Urothelium cell line (cell line): ENCODE measurements at regions not wholly inside any gene's neighbourhood (a gene's known extent, or its start where the extent isn't known, plus 50 kb on each side); places are given as distances from the start of the nearest gene placed in this dataset.

ENCODE experiments used
- DNase-seq: peaks from one replicate; pipeline ENCODE4 v3.0.0; 2011; ENCODE audit warnings: low spot score, mixed read lengths
- FAIRE-seq: peaks from 2 replicates; lab custom pipeline; 2011; peaks lifted over from hg19 to GRCh38; lab: Jason Lieb, UNC

- no peak for FAIRE-seq
- DNase-seq, result no peak
Measured at GRCh38 chr2:4539121-4539520, 835.7 kb downstream of the DCDC2C start.

GRCh38 chr2:4549666-4550210 lies 846.4 kb downstream of the DCDC2C start:
- DNase-seq (no peak), FAIRE-seq (no peak)

GRCh38 chr2:4551691-4552474 lies 848.5 kb downstream of the DCDC2C start:
- FAIRE-seq, result no peak
- DNase-seq, result no peak

GRCh38 chr2:4553241-4553640 lies 849.9 kb downstream of the DCDC2C start:
- no peak for FAIRE-seq
- no peak for DNase-seq

- no peak for FAIRE-seq
- DNase-seq, result peak; percentile 40
Measured at GRCh38 chr2:4556135-4556896, 852.9 kb downstream of the DCDC2C start.

- FAIRE-seq (no peak), DNase-seq (no peak)
Measured at GRCh38 chr2:4561196-4561595, 857.8 kb downstream of the DCDC2C start.

- DNase-seq (no peak), FAIRE-seq (no peak)
Measured at GRCh38 chr2:4576075-4576474, 872.7 kb downstream of the DCDC2C start.

- DNase-seq, result no peak
- no peak for FAIRE-seq
Measured at GRCh38 chr2:4579977-4580376, 876.6 kb downstream of the DCDC2C start.

GRCh38 chr2:4585057-4585635 lies 881.8 kb downstream of the DCDC2C start:
- DNase-seq (no peak), FAIRE-seq (no peak)

- FAIRE-seq (no peak), DNase-seq (no peak)
Measured at GRCh38 chr2:4588606-4589005, 885.2 kb downstream of the DCDC2C start.

GRCh38 chr2:4591261-4591660 lies 887.9 kb downstream of the DCDC2C start:
- DNase-seq (no peak), FAIRE-seq (no peak)

GRCh38 chr2:4597400-4597799 lies 894.0 kb downstream of the DCDC2C start:
- DNase-seq (no peak), FAIRE-seq (no peak)

GRCh38 chr2:4604767-4605166 lies 901.4 kb downstream of the DCDC2C start:
- DNase-seq (no peak), FAIRE-seq (no peak)

GRCh38 chr2:4618141-4618540 lies 914.8 kb downstream of the DCDC2C start:
- no peak for DNase-seq
- no peak for FAIRE-seq

- no peak for FAIRE-seq
- peak; percentile 4 for DNase-seq
Measured at GRCh38 chr2:4618630-4619228, 915.4 kb downstream of the DCDC2C start.

- FAIRE-seq (no peak), DNase-seq (no peak)
Measured at GRCh38 chr2:4628998-4629501, 925.7 kb downstream of the DCDC2C start.

GRCh38 chr2:4635289-4635688 lies 931.9 kb downstream of the DCDC2C start:
- DNase-seq (no peak), FAIRE-seq (no peak)

GRCh38 chr2:4653991-4654390 lies 950.6 kb downstream of the DCDC2C start:
- no peak for DNase-seq
- FAIRE-seq, result no peak

GRCh38 chr2:4656326-4656725 lies 953.0 kb downstream of the DCDC2C start:
- DNase-seq, result no peak
- FAIRE-seq, result no peak

- FAIRE-seq, result no peak
- peak; percentile 25 for DNase-seq
Measured at GRCh38 chr2:4662161-4662779, 958.9 kb downstream of the DCDC2C start.

- DNase-seq (no peak), FAIRE-seq (no peak)
Measured at GRCh38 chr2:4668381-4668780, 965.0 kb downstream of the DCDC2C start.
